SKM-1 (cell line): ENCODE measurements at regions not wholly inside any gene's neighbourhood (a gene's known extent, or its start where the extent isn't known, plus 50 kb on each side); places are given as distances from the start of the nearest gene placed in this dataset.
"Not testable (repeated sequence)": the region's sequence is repeated elsewhere in the genome, so short reads cannot be mapped to it uniquely, and the experiment has no call there.

Experiments
- DNase-seq: peaks from one replicate; lab custom pipeline; 2025; ENCODE audit not compliant: unreplicated experiment; lab: John Stamatoyannopoulos, UW

DNA sequence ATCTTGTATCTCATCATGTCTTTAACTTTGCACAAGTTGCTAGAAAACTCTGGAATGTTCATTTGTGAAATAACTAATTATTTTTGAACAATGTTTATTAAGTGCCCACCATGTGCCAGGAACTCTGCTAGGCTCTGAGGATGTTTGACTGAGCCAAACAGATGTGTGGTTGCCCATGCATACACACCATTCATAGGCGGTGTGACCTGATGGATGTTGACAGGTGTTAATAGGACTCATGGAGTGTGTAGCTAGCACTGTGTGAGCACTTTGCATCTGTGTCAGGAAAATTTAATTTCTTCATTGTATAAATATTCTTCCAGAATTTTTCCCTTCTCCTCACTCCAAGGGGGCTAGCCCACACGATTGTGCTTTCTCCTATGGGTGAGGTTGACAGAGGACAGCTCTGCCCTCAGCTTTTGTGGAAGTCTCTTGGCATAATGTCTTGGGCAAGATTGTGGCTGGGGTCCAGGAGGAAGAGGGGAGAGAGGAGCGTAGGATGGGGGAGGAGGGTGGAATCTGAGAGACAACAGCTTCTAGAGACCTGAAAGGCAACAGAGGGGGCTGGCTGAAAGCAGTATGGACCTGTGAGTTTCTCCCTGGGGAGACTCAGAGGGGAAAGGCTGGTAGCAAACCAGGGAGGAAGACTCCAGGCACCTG, 214.6 kb upstream of the CXCR4 start:
- DNase-seq: no peak

GRCh38 chr2:136331226-136331625, 213.3 kb upstream of the CXCR4 start:
- DNase-seq: no peak

DNA sequence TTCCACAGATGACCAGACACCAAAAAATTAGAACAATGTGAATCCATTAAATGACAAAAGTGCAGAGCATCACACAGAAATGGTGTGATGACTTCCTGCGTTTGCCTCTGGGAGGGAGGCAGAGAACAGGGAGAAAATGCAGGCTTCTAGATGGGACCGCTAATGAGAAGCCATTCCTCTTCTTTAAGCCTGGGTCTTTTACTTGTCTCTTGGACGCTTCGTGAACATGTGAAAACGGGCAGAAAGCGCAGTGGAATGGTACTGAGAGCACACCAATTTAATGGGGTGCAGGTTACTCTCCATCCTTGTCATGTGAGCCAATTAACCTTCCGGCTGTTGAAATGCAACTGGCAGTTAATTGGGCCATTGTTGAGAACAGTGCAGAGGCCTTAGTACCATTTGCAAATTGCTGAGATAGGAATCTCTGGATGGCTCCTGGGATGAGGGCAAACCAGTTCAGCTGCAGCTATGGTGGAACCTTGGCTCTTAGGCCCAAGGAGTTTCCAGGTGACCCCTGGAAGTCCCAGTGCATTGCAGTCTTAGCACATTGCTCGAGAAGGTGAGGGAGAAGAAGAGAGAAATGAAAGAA, 210.4 kb upstream of the CXCR4 start:
- DNase-seq: no peak

DNA sequence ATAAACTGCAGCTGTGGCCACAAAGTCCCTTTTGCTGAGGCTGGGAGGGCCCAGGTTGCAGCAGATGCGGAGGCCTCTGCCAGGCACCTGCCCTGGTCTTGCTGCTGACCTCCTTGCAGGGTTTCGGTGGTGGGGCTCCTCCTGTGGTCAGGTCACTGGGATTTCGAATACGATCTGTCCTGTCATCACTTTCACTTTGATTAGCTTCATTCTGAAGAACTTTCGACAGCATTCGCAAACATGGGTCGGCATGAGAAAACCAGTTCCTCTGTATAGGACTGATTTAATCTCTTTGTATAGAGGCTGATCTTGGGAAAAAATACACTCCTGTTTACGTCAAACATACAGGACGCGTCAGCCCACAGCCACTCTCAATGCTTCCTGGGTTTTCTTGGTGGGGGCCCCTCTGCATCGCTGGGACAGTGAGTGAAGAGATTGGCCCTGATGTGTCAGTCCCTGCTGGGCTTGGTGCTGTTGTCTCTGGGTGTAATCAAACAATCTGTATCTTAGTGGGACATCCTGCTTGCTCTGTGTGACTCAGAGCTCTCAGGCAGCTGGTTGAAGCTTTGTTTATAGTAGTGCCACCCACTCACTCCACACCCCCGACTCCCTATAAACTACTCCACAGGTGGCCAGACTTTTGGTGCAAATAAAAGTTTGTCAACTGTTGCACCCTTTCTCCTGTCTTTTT, 209.4 kb upstream of the CXCR4 start:
- DNase-seq: no peak

DNA sequence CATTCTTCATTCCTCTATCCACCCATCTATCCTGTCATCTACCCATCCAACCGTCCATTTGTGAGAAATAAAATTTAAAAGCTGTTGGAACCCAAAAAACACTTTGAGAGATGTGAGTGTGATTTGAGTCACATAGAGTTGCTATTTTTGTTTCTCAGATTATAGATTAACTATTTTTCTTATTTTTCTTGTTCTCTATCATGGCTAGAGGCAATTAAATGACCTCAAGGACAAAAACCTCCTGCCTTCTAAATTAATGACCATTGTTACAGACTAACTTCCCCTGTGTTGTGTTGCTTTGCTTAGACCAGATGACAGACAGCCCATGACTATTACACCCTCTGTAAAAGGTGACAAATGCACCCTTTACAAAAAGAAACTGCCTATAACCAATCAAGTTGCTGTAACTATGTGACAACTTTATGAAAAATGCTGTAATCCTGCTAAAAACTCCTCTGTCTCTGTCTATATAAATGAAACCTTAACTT, 207.9 kb upstream of the CXCR4 start:
- no peak for DNase-seq

GRCh38 chr2:136324966-136325365, 207.0 kb upstream of the CXCR4 start:
- DNase-seq: peak; percentile 86

DNA sequence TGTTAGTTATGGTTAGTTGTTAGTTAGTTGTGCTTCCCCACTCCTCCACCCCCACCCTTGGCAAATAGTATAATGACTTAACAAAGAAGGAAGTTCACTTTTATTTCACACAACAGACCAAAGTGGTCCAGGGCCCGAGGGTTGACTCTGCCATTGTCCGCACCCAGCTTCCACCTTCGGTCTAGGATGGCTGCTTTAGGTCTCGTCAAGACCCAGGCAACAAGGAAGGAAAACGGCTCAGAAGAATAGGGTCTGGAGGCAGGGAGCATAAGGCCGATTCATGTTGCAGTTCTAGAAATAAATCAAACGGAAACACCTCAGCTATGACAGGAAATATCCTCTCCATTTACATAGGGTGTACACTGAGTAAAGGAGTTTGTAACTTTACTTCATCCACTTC, 206.0 kb upstream of the CXCR4 start:
- no peak for DNase-seq

GRCh38 chr2:136323195-136323594, 205.2 kb upstream of the CXCR4 start:
- DNase-seq: no peak

- peak; percentile 45 for DNase-seq
Observed at GRCh38 chr2:136322428-136322827, 204.5 kb upstream of the CXCR4 start.

- DNase-seq: no peak
Observed at GRCh38 chr2:136319651-136320050, 201.7 kb upstream of the CXCR4 start.

DNA sequence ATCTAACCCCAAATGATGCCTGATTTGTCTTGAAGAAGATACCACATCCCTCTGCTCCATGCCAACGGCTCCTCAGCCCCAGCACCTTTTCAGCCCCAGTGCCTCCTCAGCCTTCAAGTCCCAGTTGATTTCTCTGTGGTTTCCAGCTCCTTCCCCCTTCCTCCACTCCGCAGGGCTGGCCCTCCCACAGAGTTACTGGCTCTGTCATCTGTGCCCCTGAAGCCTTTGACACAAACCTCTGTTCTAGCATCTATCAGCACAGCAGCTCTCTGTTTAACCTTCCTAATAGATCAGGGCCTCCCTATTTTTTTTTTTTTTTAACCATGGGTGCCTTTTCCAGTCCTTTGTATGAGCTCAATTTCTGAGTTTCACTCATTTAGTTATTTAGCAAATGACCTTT, 201.3 kb upstream of the CXCR4 start:
- DNase-seq: peak; percentile 40

GRCh38 chr2:136314240-136314639, 196.3 kb upstream of the CXCR4 start:
- no peak for DNase-seq

- not testable (repeated sequence) for DNase-seq
Observed at GRCh38 chr2:136312568-136312967, 194.6 kb upstream of the CXCR4 start.

DNA sequence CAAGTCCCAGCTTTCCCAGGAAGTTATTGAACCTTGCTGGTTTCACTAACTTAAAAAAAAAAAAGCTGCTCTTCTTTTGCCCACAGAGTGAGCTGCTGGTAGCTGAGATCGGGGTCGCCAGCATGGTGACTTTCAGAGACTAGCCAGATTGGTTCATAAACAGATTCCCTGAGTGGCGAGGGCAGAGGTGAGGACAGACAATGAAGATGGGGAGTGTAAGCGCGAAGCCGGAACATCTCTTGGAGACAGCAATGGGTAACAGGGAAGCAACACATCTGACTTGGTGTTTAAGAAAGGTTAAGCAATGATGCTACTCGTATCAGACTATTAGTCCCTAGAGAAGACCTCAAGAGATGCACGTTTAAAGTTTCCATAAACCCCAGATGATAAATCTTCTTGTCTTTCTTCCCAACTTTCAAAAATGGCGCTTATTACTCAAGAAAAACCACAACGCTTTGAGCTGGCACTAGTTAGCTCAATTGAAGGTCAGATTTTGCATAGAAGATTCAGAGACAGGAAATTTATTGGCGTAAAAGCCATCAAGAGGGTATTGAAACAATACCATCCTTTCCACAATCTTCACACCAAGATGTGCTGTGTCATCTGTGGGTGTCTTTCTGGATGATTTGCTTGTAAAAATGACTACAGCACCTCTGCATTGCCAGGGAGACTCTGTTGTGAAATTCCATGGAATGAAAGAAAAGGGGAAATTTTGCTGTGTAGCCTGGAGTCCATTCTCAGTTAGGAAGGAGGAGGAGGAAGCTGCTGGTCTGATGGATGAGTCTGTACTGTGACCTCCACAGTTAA, 193.1 kb upstream of the CXCR4 start:
- DNase-seq: no peak

GRCh38 chr2:136310005-136310495, 192.1 kb upstream of the CXCR4 start:
- DNase-seq: no peak

DNA sequence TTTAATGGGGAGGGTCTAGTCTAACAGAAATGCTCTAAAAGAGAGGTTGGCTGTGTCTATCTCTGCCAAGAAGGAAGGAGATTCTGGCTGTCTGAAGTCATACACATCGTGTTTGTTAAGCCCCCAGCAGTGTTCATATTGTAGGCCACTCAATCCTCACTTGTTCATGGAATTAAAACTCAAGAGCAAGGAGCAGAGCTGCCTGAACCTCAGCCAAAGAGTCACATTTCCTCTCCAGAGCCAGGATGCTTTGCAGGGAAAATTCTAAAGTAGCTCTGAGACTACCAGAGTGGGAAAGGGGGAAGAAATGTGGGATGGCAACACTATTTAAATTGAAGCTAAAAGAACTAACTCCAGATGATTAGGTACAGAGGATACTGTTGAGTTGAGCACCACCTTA, 190.7 kb upstream of the CXCR4 start:
- no peak for DNase-seq

- no peak for DNase-seq
Observed at GRCh38 chr2:136306836-136307235, 188.9 kb upstream of the CXCR4 start.

DNA sequence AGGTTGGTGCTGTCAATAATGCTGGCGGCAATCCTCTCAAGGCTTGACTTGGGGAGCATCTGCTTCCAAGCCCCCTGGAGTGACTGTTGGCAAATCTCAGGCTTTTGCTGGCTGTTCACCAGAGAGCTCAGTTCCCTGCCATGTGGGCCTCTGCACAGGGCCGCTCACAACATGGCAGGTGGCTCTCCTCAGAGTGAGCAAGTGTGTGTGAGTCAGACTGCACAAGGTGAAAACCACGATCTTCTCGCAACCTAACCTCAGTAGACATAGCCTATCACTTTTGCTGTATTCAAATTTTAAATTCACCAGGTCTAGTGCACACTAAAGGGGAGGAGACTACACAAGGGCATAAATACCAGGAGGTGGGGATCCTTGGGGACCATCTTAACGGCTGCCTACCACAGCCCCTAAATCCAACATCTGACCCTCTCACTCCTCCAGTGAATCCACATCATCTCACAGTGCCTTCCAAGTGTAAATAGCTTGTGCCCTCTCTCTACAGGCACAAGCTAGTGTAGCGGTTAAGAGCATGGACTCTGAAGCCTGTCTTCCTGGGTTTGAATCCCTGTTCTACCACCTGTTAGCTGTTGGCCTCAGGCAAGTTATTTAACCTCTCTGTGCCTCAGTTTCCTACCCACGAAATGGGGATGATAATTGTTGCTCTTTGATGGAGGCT, 187.7 kb upstream of the CXCR4 start:
- DNase-seq: no peak

GRCh38 chr2:136301006-136301405, 183.1 kb upstream of the CXCR4 start:
- no peak for DNase-seq

- DNase-seq: no peak
Observed at GRCh38 chr2:136298631-136299030, 180.7 kb upstream of the CXCR4 start.

GRCh38 chr2:136297994-136298393, 180.0 kb upstream of the CXCR4 start:
- DNase-seq: no peak
